GM12878 (cell line): ENCODE measurements at regions not wholly inside any gene's neighbourhood (a gene's known extent, or its start where the extent isn't known, plus 50 kb on each side); places are given as distances from the start of the nearest gene placed in this dataset.

ENCODE experiments used
- ATAC-seq: fragments of 200-7000 bp; cut with Tn5 transposase; 3 replicates; pipeline ENCODE4 v1.9.1; 2020; ENCODE audit warnings: mild to moderate bottlenecking, moderate library complexity
- BruUV-seq: library from RNA; stranded (reverse); fragments of 400-500 nt; replicated peaks from 2 replicates; lab custom pipeline; 2021; lab: Mats Ljungman, UMichigan
- CTCF ChIA-PET: fragments of 300-600 bp; sonication (Branson Sonifier 250); formaldehyde crosslinking; extraction: SDS; loops from one replicate; lab custom pipeline; 2021; ENCODE audit warnings: inconsistent platforms; lab: Yijun Ruan, JAX
- POLR2A ChIA-PET: fragments of 350-600 bp; formaldehyde crosslinking; extraction: SDS; loops from one replicate; lab custom pipeline; 2021; ENCODE audit warnings: inconsistent platforms; lab: Charles Lee
- RAD21 ChIA-PET: fragments of 300-600 bp; sonication (Branson Sonifier 250); formaldehyde crosslinking; loops from one replicate; lab custom pipeline; 2023; ENCODE audit warnings: antibody characterized with exemption; ENCODE audit not compliant: unreplicated experiment; lab: Charles Lee
- SMC1A ChIA-PET: fragments of 300-600 bp; sonication (Branson Sonifier 250); formaldehyde crosslinking; loops from one replicate; lab custom pipeline; 2023; ENCODE audit not compliant: unreplicated experiment, uncharacterized antibody; lab: Charles Lee
- DNase-seq: peaks from one replicate; pipeline ENCODE4 v3.0.0-alpha.2; 2011; ENCODE audit warnings: low read depth, low spot score
- FAIRE-seq: peaks from 3 replicates; lab custom pipeline; 2011; peaks lifted over from hg19 to GRCh38; lab: Jason Lieb, UNC
- H2AFZ ChIP-seq: 2 replicates; pipeline ENCODE4 v1.6.0; 2011; ENCODE audit warnings: low read depth, low read length, control low read depth; ENCODE audit not compliant: control insufficient read depth
- H3K27ac ChIP-seq: 2 replicates; pipeline ENCODE4 v1.5.1; 2011; ENCODE audit warnings: control low read depth; ENCODE audit not compliant: control insufficient read depth, insufficient read depth
- H3K27me3 ChIP-seq, 2 experiments: replicated peaks in 1 of 2; 2 replicates each; pipeline versions ENCODE4 v1.6.0 to v1.6.1; 2011; ENCODE audit warnings: low read length in 1 of 2; ENCODE audit not compliant: control insufficient read depth in 2 of 2, insufficient read depth in 2 of 2
- H3K36me3 ChIP-seq, 2 experiments: 2 replicates each; pipeline ENCODE4 v1.5.1; 2011; ENCODE audit warnings: low read length in 1 of 2; ENCODE audit not compliant: control insufficient read depth in 2 of 2, insufficient read depth in 2 of 2
- H3K4me1 ChIP-seq: 2 replicates; pipeline ENCODE4 v1.6.1; 2011; ENCODE audit warnings: mild to moderate bottlenecking, low read length, moderate library complexity, mixed read lengths; ENCODE audit not compliant: control insufficient read depth, insufficient read depth
- H3K4me2 ChIP-seq: 2 replicates; pipeline ENCODE4 v1.6.0; 2011; ENCODE audit warnings: control low read depth; ENCODE audit not compliant: control insufficient read depth, insufficient read depth
- H3K4me3 ChIP-seq: fragments of 200-600 bp; sonication (generic); 2 replicates; pipeline ENCODE4 v1.5.1; 2016
- H3K79me2 ChIP-seq: 2 replicates; pipeline ENCODE4 v1.6.0; 2011; ENCODE audit warnings: low read length; ENCODE audit not compliant: control insufficient read depth, insufficient read depth
- H3K9ac ChIP-seq: 2 replicates; pipeline ENCODE4 v1.8.0; 2011; ENCODE audit warnings: low read length, control low read depth, mixed read lengths; ENCODE audit not compliant: control insufficient read depth, insufficient read depth
- H3K9me3 ChIP-seq: replicated peaks from 3 replicates; pipeline ENCODE4 v1.5.1; 2011; ENCODE audit warnings: mild to moderate bottlenecking, low read length; ENCODE audit not compliant: control insufficient read depth, insufficient read depth
- H4K20me1 ChIP-seq: 2 replicates; pipeline ENCODE4 v1.6.0; 2011; ENCODE audit not compliant: control insufficient read depth, insufficient read depth
- CHD1 ChIP-seq: IDR thresholded peaks from 2 replicates; pipeline ENCODE4 v1.6.1; 2012; ENCODE audit warnings: low read depth, low read length, improper control_type of control experiment
- CREM ChIP-seq: IDR thresholded peaks from 2 replicates; pipeline ENCODE4 v1.6.1; 2014; ENCODE audit warnings: antibody characterized with exemption, low read depth
- EED ChIP-seq: sonication (generic); IDR thresholded peaks from 2 replicates; pipeline ENCODE4 v1.6.1; 2016; ENCODE audit warnings: antibody characterized with exemption, low read depth
- ETV6 ChIP-seq, 2 experiments: fragments of 450-650 bp in 1 of 2; IDR thresholded peaks in 1 of 2; conservative IDR thresholded peaks in 1 of 2; 2 replicates each; pipeline ENCODE4 v1.6.1; 2014; ENCODE audit warnings: antibody characterized with exemption in 1 of 2, borderline replicate concordance in 1 of 2, low read depth in 1 of 2, mild to moderate bottlenecking in 1 of 2, moderate library complexity in 1 of 2
- HDAC2 ChIP-seq: fragments of 200-600 bp; sonication (generic); IDR thresholded peaks from 2 replicates; pipeline ENCODE4 v1.6.1; 2017
- IKZF1 ChIP-seq: fragments of 450-650 bp; conservative IDR thresholded peaks from 2 replicates; pipeline ENCODE4 v1.6.1; 2017; ENCODE audit warnings: antibody characterized with exemption, mild to moderate bottlenecking
- IRF5 ChIP-seq: fragments of 450-650 bp; IDR thresholded peaks from 2 replicates; pipeline ENCODE4 v1.6.1; 2017; ENCODE audit warnings: borderline replicate concordance
- NFIC ChIP-seq: IDR thresholded peaks from 2 replicates; pipeline ENCODE4 v1.6.1; 2012; ENCODE audit warnings: low read depth, mild to moderate bottlenecking, inconsistent platforms, low read length, moderate library complexity
- NR2F1 ChIP-seq: fragments of 450-650 bp; conservative IDR thresholded peaks from 2 replicates; pipeline ENCODE4 v1.6.1; 2017; ENCODE audit warnings: mild to moderate bottlenecking
- RUNX3 ChIP-seq: IDR thresholded peaks from 2 replicates; pipeline ENCODE4 v1.6.1; 2012; ENCODE audit warnings: low read length, inconsistent platforms
- SIX5 ChIP-seq: IDR thresholded peaks from 2 replicates; pipeline ENCODE4 v1.6.1; 2011; ENCODE audit warnings: mild to moderate bottlenecking, low read depth, low read length, moderate library complexity; ENCODE audit not compliant: severe bottlenecking
- TCF3 ChIP-seq: IDR thresholded peaks from 2 replicates; pipeline ENCODE4 v1.6.1; 2012; ENCODE audit warnings: low read depth, mild to moderate bottlenecking, low read length, borderline replicate concordance; ENCODE audit not compliant: insufficient read depth
- WGBS: methylation state at CpG from one replicate; pipeline ENCODE4 v1.1.6; 2016; ENCODE audit warnings: low lambda C conversion rate; ENCODE audit not compliant: insufficient replicate concordance, insufficient coverage; ENCODE audit errors: missing lambda C conversion rate; 5-methylcytosine and 5-hydroxymethylcytosine counted together
- in situ Hi-C: fragments of 300-500 bp; cut with MboI; formaldehyde crosslinking; loops from 9 replicates; pipeline ENCODE4 v1.14.3; 2018; ENCODE audit warnings: mixed read lengths
- intact Hi-C: fragments of 100-400 bp; cut with micrococcal nuclease; formaldehyde crosslinking; loops from one replicate; pipeline ENCODE4 v1.14.2; 2022; ENCODE audit not compliant: unreplicated experiment

GRCh38 chr5:143641549-143642355 is 170.2 kb upstream of the HMHB1 start:
- Histone ChIP-seq H3K9ac (no peak overlapping the region), H3K9me3 (no peaks in the 10 kb centered on the region), H2AFZ (no peak overlapping the region), H3K4me1 (peaks cover 20% of the 10 kb centered on the region; the same call in 1 of the 2 replicates), H3K4me2 (peak overlapping the region; percentile 33; the same call in 1 of the 2 replicates), H3K27ac (no peak overlapping the region), H3K4me3 (no peak overlapping the region), H3K36me3 (no peaks in the 10 kb centered on the region), H3K27me3 (no peaks in the 10 kb centered on the region), H3K79me2 (no peaks in the 10 kb centered on the region), H4K20me1 (no peaks in the 10 kb centered on the region)
- SMC1A ChIA-PET, result interaction anchor here (0.7 to 2.5 kb wide), 14 partner anchors 8 to 196 kb away, joined by 3 to 7 read pairs (median 4); no protein-coding TSS in a partner anchor
- no TSS peak for BruUV-seq
- DNase-seq (peak; percentile 31), ATAC-seq (peak; percentile 90), FAIRE-seq (peak; percentile 23)
- POLR2A ChIA-PET, result interaction anchor here (0.8 to 1.6 kb wide), 3 partner anchors 14 to 52 kb away, joined by 3 to 6 read pairs (median 4); no protein-coding TSS in a partner anchor
- intact Hi-C loops, result loop anchor here (1.0 to 10.0 kb wide), 3 partner anchors 183 to 323 kb away; no protein-coding TSS in a partner anchor
- RAD21 ChIA-PET, result interaction anchor here (1.3 to 1.4 kb wide), 2 partner anchors 10 to 36 kb away, joined by 3 to 4 read pairs; no protein-coding TSS in a partner anchor
- TF ChIP-seq CHD1, result no peak
- peak; percentile 5; the same call in 1 of the 2 replicates for TF ChIP-seq CREM
- TF ChIP-seq SIX5, result peak; percentile 18
- no peak for TF ChIP-seq IRF5
- TF ChIP-seq NFIC, result peak; percentile 40; the same call in 1 of the 2 replicates
- no peak for TF ChIP-seq NR2F1
- peak; percentile 69; the same call in 1 of the 2 replicates for TF ChIP-seq EED
- no peak for TF ChIP-seq IKZF1
- TF ChIP-seq TCF3, result no peak
- peak; percentile 48 for TF ChIP-seq RUNX3
- TF ChIP-seq ETV6 (conservative IDR thresholded peaks at IDR 0.05 in 1 of 2, IDR thresholded peaks at IDR 0.05 in 1 of 2; ENCODE audit: borderline replicate concordance in 1 of 2, low read depth in 1 of 2), result peak in 1 of 2 experiments; percentile 28; a peak in 1 of 4 replicates
- no peak for TF ChIP-seq HDAC2
- 22% methylated on average over 6 of the region's 6 CpGs for WGBS
- CTCF ChIA-PET, result interaction anchor here (0.6 to 0.9 kb wide), 2 partner anchors 115 to 542 kb away, joined by 3 read pairs; no protein-coding TSS in a partner anchor
- in situ Hi-C loops, result no loop called here
